ENCODE measurements at regions not wholly inside any gene's neighbourhood (a gene's known extent, or its start where the extent isn't known, plus 50 kb on each side); places are given as distances from the start of the nearest gene placed in this dataset.

GRCh38 chr13:50353651-50354415 is 338.6 kb downstream of the KCNRG start:
- H3K4me3 ChIP-seq (ENCODE audit: low read depth, low read length) = no peak overlapping the region
- TF ChIP-seq CTCF (IDR thresholded peaks at IDR 0.05; ENCODE audit: borderline replicate concordance, insufficient read depth, low read depth, low read length) = no peak

- H3K4me3 ChIP-seq (ENCODE audit: low read depth, low read length) = no peak overlapping the region
- no peak for TF ChIP-seq CTCF (IDR thresholded peaks at IDR 0.05; ENCODE audit: borderline replicate concordance, insufficient read depth, low read depth, low read length)
Observed at GRCh38 chr13:50355797-50356196, 340.6 kb downstream of the KCNRG start.

- H3K4me3 ChIP-seq (ENCODE audit: low read depth, low read length) = no peak overlapping the region
- TF ChIP-seq CTCF (IDR thresholded peaks at IDR 0.05; ENCODE audit: borderline replicate concordance, insufficient read depth, low read depth, low read length) = no peak
Observed at GRCh38 chr13:50357136-50357535, 341.9 kb downstream of the KCNRG start.

DNA sequence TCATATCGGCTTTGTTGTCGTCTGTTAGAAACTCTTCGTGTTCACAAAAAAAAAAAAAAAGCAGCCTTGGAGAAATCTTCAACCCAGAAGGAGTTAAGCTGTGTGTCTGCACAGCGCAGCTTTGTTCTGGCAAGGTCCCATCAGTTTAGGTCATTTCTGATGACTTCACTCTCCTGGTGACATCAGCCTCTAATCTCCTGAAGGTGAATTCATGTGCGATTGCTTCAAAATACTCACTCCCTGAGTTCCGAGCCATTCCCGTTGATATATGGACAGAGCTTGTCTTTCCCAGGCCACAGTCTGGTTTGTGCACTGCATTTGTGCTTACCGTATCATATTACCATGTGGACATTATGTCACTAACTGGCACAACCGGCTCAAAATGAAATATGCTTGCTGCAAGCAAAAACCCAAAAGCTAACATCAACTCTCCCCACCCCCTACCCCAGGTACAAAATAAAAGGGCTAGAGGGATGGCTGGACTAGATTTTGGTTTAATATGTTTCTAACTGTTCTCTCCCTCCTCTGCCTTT is 342.4 kb downstream of the KCNRG start:
- TF ChIP-seq CTCF (IDR thresholded peaks at IDR 0.05; ENCODE audit: borderline replicate concordance, insufficient read depth, low read depth, low read length) = no peak
- no peak overlapping the region for H3K4me3 ChIP-seq (ENCODE audit: low read depth, low read length)

DNA sequence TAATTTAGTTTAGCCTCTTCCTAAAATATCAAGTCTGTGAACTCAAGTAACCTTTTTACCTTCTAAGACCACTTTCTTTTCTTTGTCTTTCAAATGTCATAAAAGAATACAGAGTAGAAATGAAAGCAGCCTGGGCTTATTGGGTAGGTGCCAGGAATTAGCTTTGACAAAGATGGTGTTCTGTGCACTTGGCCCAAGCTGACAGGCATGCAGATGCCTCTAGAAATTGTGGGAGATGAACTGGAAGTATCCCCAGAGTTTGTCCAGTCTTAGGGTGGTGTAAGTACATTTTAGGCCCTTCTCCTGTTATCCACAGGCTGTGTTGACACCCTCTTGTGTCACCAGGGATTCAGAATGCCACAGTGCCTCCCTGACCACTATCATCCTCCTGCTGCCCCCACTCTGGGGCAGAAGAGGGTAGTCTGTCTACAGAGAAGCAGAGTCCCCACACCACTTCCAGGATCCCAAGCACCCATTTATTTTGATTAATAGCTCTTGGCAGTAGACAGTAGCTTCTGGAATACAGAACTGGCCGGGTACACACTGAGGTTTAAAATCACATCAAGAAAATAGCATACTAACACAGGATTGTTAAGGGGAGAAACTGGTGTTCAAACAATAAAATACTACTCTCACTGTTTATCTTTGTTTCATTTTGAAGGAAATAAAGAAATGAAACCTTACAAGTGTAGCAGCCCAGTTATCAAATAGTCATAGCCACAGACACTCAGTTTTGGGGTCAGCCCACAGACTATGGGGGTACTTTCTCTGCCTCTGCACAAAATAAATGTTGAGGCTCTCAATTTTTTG is 343.2 kb downstream of the KCNRG start:
- H3K4me3 ChIP-seq (ENCODE audit: low read depth, low read length) = no peak overlapping the region
- TF ChIP-seq CTCF (IDR thresholded peaks at IDR 0.05; ENCODE audit: borderline replicate concordance, insufficient read depth, low read depth, low read length) = no peak

- H3K4me3 ChIP-seq (ENCODE audit: low read depth, low read length) = no peak overlapping the region
- TF ChIP-seq CTCF (IDR thresholded peaks at IDR 0.05; ENCODE audit: borderline replicate concordance, insufficient read depth, low read depth, low read length) = no peak
Observed at GRCh38 chr13:50359041-50359367, 343.8 kb downstream of the KCNRG start.
